ENCODE measurements at regions not wholly inside any gene's neighbourhood (a gene's known extent, or its start where the extent isn't known, plus 50 kb on each side); places are given as distances from the start of the nearest gene placed in this dataset.

DNA sequence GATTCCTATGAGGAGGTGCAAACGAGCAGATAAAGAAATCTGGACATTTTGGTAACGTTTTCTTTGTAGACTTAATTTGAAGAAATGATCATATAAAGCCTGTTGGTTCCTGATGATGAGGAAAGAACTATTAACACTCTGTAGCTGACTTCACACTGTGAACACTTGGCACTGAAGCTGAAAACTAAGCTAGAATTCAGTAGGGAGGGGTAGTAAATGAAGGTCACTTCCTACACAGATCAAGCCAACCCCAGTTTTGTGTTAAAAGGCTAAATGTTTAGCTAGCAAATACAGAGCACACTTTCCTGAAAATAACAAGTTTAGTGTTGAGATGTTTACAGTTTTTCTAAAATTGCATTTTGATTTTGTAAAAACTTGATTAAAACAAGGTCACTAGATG, 296.2 kb upstream of the PRDM1 start:
- TF ChIP-seq, protein P1, sequence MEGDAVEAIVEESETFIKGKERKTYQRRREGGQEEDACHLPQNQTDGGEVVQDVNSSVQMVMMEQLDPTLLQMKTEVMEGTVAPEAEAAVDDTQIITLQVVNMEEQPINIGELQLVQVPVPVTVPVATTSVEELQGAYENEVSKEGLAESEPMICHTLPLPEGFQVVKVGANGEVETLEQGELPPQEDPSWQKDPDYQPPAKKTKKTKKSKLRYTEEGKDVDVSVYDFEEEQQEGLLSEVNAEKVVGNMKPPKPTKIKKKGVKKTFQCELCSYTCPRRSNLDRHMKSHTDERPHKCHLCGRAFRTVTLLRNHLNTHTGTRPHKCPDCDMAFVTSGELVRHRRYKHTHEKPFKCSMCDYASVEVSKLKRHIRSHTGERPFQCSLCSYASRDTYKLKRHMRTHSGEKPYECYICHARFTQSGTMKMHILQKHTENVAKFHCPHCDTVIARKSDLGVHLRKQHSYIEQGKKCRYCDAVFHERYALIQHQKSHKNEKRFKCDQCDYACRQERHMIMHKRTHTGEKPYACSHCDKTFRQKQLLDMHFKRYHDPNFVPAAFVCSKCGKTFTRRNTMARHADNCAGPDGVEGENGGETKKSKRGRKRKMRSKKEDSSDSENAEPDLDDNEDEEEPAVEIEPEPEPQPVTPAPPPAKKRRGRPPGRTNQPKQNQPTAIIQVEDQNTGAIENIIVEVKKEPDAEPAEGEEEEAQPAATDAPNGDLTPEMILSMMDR (IDR thresholded peaks at IDR 0.05; ENCODE audit: low read depth, low read length), result no peak
- no peak for TF ChIP-seq EZH2phosphoT487 (IDR thresholded peaks at IDR 0.05; ENCODE audit: low read depth)
